Stimulated activated CD8-positive, alpha-beta memory T cell treated with anti-CD3 and anti-CD28 coated beads, Interleukin-12 subunit alpha, Interleukin-12 subunit beta, amount 100 ng/mL, for 24 hours (primary cell): ENCODE measurements at regions not wholly inside any gene's neighbourhood (a gene's known extent, or its start where the extent isn't known, plus 50 kb on each side); places are given as distances from the start of the nearest gene placed in this dataset.

ENCODE experiments used
- DNase-seq: peaks from one replicate; pipeline ENCODE4 v3.0.0-alpha.2; 2020; ENCODE audit errors: extremely low read depth

DNA sequence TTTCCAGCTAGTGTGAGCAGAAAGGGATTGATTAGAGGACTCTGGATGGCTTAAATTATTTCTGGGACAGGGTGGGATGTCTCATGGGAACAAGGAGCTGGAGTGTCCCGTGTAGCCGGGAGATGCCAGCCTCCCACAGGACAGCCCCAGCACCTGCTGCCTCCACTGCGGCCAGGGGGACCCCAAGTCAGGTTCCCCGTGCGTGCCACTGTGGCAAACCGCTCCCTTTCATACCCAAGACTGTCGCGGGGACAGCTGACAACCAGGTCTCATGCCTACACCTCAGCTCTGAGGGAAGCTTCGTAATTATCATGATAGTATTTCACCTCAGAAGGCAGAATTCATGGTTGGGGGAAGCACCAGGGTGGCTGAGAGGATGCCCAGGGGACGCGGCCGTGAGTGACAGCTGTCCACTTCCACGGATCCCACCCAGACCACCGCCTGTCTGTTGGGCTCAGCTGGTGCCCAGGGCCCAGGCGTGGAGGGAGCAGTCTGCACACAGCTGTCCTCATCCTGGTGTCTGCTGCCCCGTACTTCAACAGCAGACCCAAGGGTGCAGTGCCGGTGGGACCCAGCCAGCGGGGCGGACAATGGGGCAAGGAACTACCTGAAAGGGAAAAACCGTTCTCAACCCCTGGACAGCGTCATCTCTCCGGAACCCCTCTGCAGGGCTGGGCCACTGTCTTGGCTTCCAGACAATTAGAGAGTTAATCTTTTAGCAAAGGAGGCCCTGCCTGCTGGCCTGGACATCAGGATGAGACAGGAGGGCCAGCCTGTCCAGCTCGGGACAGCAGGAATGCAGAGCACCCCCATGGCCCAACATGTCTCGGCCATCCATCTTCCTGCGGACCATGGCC lies 166.9 kb downstream of the OLFM1 start:
- DNase-seq = no peak

DNA sequence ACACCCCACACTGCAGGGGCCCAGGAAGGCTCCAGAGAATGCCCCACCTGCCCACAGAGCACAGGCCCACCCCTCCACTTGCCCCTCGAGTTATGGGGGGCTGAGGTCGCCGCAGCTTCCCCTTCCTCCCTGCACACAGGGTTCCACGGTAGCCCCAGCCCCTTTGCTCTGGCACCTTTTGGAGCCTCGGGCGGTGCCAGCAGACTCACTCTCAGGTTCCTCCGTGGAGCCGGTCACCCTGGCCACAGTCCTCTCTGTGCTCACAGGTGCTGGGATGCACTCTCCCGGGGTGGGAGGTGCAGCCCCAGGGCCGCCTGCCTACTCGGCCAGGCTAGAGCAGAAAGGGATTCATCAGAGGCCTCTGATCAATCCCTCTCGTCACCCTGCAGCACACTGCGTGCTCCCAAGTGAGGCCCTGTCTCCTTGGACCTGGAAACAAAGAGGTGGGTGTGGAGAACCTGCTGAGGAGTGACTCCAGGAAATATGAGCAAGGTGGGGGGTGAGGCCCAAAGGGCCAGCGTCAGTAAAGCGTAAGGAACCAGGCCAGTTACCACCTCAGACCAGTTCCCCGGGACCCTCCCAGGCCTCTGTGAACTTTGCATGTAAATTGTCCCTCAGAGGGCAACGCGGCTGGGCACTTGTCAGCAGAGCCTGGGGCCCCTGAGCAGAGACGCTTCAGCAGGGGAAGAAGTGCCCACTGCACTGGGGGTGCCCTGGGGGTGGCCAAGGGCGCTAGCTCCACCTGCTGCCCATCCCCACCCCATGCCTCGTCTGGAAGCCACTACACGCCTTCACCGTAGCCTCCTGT lies 167.8 kb downstream of the OLFM1 start:
- DNase-seq = no peak

DNA sequence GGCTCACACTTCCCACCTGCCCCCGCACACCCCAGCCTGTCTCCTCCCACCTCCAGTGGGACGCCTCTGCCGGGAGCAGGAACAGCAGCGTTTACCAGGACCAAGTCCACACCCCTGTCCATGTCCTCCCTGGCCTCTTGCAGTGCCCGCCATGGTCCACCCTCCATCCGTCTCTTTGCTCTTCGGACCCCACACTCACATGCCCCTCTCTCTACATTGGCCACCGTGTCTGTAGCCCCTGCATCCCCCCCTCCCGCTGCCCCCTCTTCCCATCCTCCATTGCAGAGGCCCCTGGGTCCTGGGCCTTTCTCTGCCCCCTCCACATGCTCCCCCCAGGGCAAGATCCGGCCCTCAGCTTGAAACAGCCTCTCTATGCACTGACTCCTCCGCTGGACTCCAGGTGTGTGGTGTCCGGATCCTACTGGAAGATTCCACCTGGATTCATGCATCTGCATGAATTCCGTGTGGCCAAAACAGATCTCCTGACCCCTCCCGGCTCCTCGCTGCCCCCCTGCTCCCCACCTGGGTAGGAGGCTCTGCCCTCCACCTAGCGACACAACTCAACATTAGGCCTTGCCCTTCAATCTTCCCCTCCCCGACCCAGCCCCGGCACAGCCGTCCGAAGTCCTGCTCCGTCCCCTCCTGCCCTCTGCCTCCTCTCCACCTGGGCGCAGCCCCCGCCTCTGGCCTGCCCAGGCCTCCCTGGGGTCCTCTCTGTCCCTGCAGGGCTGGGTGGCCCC lies 168.5 kb downstream of the OLFM1 start:
- DNase-seq = no peak

- no peak for DNase-seq
Observed at GRCh38 chr9:135256581-135257354, 169.3 kb downstream of the OLFM1 start.

- no peak for DNase-seq
Observed at GRCh38 chr9:135258461-135258860, 171.0 kb downstream of the OLFM1 start.

- DNase-seq = no peak
Observed at GRCh38 chr9:135259273-135259672, 171.8 kb downstream of the OLFM1 start.

DNA sequence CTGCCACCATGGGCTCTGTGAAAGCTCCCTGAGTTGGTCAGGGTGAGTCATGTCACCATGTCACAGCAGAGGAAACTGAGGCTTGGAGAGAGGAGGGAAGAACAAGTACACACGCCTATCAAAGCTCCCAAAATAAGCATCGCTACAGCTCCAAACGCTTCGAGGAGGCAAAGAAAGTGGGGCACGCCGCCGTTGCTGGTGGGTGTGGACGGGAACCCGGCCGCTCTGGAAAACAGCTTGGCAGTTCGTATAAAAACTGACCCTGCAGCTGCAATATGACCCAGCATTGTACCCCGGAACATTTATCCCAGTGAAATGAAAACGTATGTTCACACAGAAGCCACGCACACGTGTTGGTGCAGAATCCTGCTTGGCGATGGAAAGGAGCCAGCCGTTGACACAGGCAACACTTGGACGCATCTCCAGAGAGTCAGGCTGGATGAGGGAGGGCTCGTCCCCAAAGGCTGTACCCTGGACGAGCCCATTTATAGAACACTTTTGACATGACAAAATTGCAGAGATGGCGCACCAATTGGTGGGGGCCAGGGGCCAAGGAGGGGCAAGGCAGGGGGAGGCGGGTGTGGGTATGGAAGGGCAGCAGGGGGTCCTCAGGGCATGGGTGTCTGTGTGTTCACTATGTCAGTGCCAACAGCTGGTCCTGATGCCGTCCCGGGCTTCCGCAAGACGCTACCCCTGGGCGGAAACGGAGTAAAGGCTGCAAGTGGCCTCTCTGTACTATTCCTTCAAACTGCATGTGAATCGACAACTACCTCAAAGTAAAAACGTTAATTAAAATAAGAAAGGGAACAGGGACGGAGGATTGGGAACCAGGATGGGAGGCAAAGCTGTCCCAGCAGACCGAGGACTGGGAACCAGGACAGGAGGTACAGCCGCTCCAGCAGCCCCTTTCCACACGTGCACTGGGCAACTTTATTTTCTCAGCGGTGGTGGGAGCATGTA lies 173.0 kb downstream of the OLFM1 start:
- no peak for DNase-seq

DNA sequence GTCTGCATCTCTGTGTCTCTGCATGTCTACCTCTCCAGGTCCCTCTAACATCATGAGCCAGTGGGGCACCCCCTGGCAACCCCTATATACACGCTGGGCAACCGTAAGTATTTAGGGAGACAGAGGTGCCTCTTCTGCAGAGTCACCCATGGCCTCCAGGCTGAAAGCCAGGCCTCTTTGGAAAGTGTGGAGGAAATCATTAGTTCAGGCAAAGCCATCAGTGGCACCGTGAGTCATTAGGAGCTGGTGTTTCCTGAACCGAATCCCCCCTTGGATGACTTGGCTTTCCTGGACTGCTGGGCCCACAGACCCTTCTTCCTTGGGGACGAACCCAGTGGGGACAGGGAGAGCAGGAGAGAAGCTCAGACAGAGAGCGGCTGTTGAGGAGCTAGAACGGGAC lies 174.8 kb downstream of the OLFM1 start:
- no peak for DNase-seq

DNA sequence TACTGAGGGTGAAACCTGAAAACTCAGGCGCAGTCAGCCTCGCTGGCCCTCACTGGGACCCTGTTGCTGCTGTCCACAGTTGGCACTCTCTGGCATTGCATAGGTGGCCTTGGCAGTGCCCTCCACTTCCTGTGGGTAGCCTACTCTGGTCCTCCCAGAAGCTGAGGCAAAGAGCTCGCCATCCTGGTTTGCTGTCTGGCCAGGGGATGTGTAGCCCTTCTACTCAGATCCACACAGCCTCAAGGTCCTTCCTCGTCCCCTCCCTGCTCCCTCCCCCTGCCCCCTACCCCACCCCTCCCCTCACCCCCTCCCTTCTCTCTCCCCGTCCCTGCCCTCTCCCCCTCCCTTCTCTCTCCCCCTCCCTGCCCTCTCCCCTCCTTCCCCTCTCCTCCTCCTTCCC lies 176.0 kb downstream of the OLFM1 start:
- DNase-seq = no peak

GRCh38 chr9:135265931-135266330 lies 178.5 kb downstream of the OLFM1 start:
- DNase-seq = no peak

DNA sequence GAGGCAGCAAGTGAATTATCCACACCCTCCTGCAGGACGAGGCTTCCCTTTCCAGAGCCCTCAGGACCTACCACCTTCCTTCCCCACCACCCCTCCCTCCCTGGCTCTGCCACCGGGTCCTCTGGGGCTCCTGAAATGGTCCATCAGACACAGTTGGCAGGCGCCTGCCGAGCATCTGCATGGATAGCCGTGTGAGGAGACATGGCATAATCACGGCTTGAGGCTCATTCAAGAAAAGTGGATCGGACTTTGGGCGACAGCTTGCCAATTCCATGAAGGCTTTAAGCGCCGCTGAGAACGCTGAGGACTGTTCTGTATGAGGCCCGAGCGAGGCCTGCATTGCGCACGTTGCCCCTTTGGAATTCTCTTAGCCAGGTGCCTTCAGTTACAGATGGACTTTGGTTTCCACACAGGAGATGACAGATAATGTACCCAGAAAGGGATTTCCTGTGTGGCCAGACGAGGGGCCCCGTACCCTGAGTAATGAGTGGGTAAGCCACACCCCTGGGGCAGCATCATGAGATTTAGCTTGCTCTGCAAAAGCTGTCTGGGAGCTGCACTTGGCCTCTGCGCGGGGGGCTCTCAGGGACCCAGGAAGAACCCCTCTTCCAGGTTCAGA lies 179.8 kb downstream of the OLFM1 start:
- DNase-seq = no peak

- DNase-seq = no peak
Observed at GRCh38 chr9:135268031-135268430, 180.6 kb downstream of the OLFM1 start.

DNA sequence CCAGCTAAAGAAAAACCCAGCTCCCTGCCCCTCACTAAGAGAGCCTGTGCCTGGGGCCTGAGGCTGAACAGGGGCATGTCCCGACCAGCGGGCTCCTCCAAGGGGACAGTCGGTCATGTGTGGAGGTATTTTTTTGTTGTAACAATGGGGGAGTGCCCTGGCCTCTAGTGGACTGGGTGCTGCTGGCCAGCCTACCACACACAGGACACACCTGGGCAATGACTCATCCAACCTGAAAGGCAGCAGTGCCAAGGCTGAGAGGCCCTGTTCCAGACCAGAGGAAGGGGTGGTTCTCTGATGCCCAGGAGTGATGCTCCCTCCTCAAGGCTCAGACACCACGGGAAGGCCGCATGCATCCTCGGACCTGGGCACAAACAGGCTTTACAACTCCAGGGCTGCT lies 181.5 kb downstream of the OLFM1 start:
- no peak for DNase-seq

DNA sequence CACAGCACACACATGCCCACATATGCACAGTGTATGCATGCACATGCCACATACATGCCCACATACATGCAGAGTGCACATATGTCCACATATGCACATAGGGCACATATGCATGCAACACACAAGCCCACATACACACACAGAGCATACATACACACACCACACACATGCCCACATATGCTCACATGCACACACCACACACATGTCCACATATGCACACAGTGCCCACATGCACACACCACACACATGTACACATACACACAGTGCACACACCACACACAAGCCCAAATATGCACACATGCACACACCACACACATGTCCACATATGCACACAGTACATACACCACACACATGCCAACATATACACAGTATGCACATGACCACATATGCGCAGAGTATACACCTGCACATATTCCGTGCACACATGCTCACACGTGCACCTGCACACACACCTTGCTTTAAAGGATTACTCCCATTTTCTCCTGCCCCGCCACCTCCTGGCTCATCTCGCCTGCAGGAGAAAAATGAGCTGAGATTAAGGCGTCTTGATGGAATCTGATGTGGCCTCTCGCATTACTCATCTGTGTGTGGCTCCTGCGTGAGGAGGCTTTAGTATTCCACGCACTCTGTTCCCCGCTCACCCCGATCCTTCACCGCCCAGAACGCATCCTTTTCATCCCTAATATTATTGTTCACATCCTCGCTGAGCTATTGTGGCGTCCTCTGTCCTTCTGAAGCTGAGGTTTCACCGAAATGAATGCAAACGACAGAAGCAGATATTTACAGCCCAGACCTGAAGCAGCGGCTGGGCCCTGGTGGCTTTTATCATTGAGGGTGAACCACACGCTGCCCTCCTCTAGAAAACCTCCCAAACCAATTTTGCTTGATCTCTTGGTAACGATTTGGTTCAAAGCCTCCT lies 182.7 kb downstream of the OLFM1 start:
- DNase-seq = no peak

DNA sequence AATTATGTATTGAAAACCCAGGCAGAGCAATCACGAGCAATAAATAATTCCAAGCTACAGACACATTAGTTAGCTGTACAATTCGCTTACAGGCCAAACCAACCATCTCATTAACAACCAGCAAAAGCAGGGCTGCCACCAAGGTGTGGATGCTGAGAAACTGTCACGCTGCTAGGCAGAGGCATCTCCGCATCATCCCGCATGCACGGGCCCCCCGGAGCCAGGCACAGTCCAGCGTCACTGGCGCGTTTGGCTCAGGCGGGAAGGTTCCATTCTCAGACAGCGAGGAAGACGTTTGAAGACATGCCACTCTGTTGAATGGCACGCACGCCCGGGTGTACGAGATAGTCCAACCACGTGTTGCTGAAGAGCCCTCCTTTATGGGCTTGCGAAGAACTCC lies 184.0 kb downstream of the OLFM1 start:
- no peak for DNase-seq

DNA sequence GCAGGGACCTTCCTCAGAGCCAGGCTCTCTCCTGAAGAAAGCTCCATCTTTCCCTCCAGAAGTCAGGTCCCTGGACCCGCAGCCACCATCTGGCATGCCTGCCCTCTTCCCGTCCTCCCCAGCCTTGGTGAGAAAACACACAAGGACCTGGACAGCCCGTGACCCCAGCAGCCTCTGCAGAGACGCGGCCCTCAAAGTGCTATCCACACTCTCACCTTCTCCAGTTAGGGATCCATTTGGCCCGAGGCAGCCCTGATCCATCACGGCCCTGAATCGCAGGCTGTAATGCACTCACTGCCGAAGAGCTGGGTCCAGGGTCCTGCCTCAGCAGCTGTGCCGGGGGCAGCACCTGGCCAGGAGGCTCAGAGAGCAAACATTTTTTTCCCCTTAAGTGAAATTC lies 185.1 kb downstream of the OLFM1 start:
- no peak for DNase-seq

- DNase-seq = no peak
Observed at GRCh38 chr9:135273008-135273407, 185.5 kb downstream of the OLFM1 start.

DNA sequence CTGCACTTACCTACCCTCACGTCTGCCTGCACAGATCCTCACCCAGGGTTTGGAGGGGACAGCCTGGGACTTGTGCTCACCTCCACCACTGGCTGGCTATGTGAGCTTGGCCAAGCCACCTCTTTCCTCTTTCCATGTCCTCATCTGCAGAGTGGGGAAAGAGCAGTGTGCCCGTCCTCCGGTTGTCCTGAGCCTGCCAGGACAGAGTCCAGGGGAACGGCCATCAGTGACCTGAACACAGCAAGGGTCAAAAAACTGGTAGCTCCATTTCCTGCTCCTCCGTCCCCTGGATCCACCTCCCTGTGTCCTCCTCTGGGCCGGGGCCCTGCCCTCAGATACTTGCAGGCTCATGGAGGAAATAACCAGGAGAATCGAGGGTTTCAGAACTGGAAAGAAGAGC lies 187.7 kb downstream of the OLFM1 start:
- DNase-seq = no peak
